ENCODE measurements at regions not wholly inside any gene's neighbourhood (a gene's known extent, or its start where the extent isn't known, plus 50 kb on each side); places are given as distances from the start of the nearest gene placed in this dataset.

DNA sequence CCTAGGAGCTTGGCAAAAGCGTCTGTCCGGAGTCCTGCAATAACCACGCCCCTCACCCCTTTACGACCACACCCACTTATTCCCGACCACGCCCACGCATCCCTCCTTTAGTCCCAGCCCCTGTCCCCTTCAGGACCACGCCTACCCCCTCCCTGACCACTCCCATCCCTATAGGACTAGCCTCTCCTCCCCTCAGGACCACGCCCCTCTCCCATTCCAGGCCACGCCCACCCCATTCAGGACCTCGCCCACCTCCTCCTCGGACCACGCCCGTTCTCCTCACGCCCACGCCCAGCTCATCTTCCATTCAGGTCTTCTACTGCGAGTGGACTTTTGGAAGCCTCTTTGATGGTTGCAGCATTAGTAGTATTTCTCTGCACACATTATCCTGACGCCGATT lies 131.2 kb upstream of the STX18 start:
- Histone ChIP-seq H3K9me3 (no peaks in the 10 kb centered on the region), H3K27ac (no peak overlapping the region), H3K36me3 (no peaks in the 10 kb centered on the region), H3K27me3 (no peaks in the 10 kb centered on the region), H3K4me3 (no peak overlapping the region), H3K4me1 (no peaks in the 10 kb centered on the region)
- intact Hi-C loops (cut with DNase I) = no loop called here
- TF ChIP-seq, protein P1, sequence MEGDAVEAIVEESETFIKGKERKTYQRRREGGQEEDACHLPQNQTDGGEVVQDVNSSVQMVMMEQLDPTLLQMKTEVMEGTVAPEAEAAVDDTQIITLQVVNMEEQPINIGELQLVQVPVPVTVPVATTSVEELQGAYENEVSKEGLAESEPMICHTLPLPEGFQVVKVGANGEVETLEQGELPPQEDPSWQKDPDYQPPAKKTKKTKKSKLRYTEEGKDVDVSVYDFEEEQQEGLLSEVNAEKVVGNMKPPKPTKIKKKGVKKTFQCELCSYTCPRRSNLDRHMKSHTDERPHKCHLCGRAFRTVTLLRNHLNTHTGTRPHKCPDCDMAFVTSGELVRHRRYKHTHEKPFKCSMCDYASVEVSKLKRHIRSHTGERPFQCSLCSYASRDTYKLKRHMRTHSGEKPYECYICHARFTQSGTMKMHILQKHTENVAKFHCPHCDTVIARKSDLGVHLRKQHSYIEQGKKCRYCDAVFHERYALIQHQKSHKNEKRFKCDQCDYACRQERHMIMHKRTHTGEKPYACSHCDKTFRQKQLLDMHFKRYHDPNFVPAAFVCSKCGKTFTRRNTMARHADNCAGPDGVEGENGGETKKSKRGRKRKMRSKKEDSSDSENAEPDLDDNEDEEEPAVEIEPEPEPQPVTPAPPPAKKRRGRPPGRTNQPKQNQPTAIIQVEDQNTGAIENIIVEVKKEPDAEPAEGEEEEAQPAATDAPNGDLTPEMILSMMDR (IDR thresholded peaks at IDR 0.05) = no peak
- TF ChIP-seq POLR2A (IDR thresholded peaks at IDR 0.05) (no peak), POLR2AphosphoS5 (IDR thresholded peaks at IDR 0.05; ENCODE audit: insufficient read depth in 1 of 2, low read depth in 1 of 2) (no peak)
- no peak for DNase-seq (ENCODE audit: extremely low spot score in 2 of 2)

DNA sequence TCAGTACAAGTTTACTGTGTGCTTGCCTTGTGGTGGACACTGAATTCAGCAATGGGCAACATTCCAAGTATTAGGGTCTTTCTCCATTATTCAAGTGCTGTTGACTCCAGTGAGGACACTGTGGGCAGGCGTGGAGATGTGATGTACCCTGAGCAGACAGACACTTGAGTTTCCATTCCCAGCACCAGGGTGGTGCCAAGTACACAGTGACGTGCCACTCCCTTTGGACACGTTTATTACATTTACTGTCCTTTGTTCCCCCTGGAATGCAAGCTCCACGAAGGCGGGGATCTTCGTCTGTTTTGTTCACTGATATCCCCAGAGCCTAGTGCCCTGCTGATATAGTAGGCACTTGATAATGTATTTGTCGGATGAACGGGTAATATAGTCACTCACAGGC lies 130.6 kb upstream of the STX18 start:
- intact Hi-C loops (cut with DNase I) = no loop called here
- H3K36me3 ChIP-seq = no peaks in the 10 kb centered on the region
- no peaks in the 10 kb centered on the region for H3K9me3 ChIP-seq
- no peak overlapping the region for H3K27ac ChIP-seq
- H3K27me3 ChIP-seq = no peaks in the 10 kb centered on the region
- DNase-seq (ENCODE audit: extremely low spot score in 2 of 2) = no peak
- peaks cover 2% of the 10 kb centered on the region for H3K4me1 ChIP-seq
- TF ChIP-seq, protein P1 (IDR thresholded peaks at IDR 0.05) = no peak
- TF ChIP-seq POLR2AphosphoS5 (IDR thresholded peaks at IDR 0.05; ENCODE audit: insufficient read depth in 1 of 2, low read depth in 1 of 2) = no peak
- no peak for TF ChIP-seq POLR2A (IDR thresholded peaks at IDR 0.05)
- no peak overlapping the region for H3K4me3 ChIP-seq

DNA sequence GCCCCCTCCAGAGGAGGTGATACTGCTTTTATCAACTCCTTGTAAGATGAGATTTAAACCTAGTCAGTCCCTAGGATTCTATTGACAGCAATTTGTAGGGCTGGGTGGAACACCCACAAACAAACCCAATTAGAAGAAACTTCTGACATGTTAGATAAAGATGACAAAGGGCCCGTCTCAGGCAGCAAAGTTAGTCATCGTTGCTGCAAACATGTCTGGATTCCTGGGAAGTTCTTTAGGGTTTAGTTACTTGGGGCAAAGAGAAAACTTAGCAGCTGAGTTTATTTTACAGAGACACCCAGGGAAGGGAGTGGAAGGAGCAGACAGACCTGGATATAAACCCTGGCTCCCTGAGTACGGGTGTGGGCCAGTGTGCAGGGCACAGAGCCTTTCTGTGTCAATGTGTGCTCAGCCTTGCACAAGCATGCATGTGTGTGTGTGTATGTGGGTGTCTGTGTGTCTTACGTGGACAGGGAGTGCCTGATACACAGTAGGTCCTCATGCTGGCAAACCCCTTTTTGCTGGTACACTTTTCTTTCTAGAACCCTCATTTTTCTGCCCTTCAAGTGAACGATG lies 130.0 kb upstream of the STX18 start:
- peaks cover 7% of the 10 kb centered on the region for H3K4me1 ChIP-seq
- H3K9me3 ChIP-seq = no peaks in the 10 kb centered on the region
- H3K36me3 ChIP-seq = no peaks in the 10 kb centered on the region
- intact Hi-C loops (cut with DNase I) = no loop called here
- DNase-seq (ENCODE audit: extremely low spot score in 2 of 2) = no peak
- no peaks in the 10 kb centered on the region for H3K27me3 ChIP-seq
- H3K4me3 ChIP-seq = no peak overlapping the region
- no peak overlapping the region for H3K27ac ChIP-seq
- TF ChIP-seq POLR2AphosphoS5 (IDR thresholded peaks at IDR 0.05; ENCODE audit: insufficient read depth in 1 of 2, low read depth in 1 of 2) (no peak), POLR2A (IDR thresholded peaks at IDR 0.05) (no peak)
- TF ChIP-seq, protein P1 (IDR thresholded peaks at IDR 0.05) = no peak

DNA sequence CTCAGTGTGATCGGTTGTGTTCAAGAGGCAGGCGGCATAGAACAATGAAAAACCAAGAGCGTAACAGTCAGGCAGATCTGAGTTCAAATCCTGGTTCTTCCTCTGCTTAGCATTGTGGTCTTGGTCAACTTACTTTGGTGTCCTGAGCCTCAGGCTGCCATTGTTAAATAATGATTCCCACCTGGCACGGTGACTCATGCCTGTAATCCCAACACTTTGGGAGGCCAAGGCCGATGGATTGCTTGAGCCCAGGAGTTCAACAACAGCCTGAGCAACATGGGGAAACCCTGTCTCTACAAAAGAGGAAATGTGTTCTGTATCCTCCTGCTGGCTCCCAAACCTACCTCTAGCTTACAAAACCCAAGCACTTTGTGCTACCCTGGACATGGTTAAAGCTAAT lies 129.0 kb upstream of the STX18 start:
- intact Hi-C loops (cut with DNase I) = no loop called here

More for the DNA sequence above, 129.0 kb upstream of the STX18 start:
- Histone ChIP-seq H3K4me1 (peaks cover 14% of the 10 kb centered on the region), H3K27me3 (no peaks in the 10 kb centered on the region), H3K27ac (no peak overlapping the region), H3K36me3 (no peaks in the 10 kb centered on the region), H3K9me3 (no peaks in the 10 kb centered on the region), H3K4me3 (no peak overlapping the region)
- TF ChIP-seq, protein P1 (IDR thresholded peaks at IDR 0.05) = no peak
- TF ChIP-seq POLR2AphosphoS5 (IDR thresholded peaks at IDR 0.05; ENCODE audit: insufficient read depth in 1 of 2, low read depth in 1 of 2) (no peak), POLR2A (IDR thresholded peaks at IDR 0.05) (no peak)
- no peak for DNase-seq (ENCODE audit: extremely low spot score in 2 of 2)

All from vagina (tissue), 2 donors.